ENCODE measurements at regions not wholly inside any gene's neighbourhood (a gene's known extent, or its start where the extent isn't known, plus 50 kb on each side); places are given as distances from the start of the nearest gene placed in this dataset.

DNA sequence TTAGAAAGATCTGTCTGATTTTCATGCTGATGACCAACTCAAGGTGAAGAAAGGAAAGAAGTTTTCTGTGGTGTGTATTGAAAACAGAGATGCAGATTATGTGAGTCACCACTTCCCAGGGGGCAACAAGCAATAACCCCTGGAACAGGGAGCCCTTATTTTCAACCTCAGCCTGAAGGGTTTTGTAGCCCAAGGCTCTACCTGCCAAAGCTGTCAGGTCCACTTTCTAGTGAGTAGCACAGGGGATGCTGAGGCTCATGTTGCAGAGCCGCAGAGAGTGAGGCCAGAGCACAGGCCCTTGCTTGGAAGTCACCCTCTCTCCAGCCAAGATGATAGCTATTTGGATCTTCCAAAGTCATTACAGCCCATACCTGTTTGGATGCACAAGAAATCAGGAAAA lies 152.2 kb upstream of the SLC24A5 start:
- Histone ChIP-seq H3K36me3 (no peaks in the 10 kb centered on the region), H3K27ac (no peak overlapping the region), H3K9me3 (no peaks in the 10 kb centered on the region), H3K4me1 (no peaks in the 10 kb centered on the region), H3K4me3 (no peak overlapping the region), H3K27me3 (no peaks in the 10 kb centered on the region)
- TF ChIP-seq POLR2AphosphoS5 (IDR thresholded peaks at IDR 0.05), result no peak
- TF ChIP-seq, protein P1, sequence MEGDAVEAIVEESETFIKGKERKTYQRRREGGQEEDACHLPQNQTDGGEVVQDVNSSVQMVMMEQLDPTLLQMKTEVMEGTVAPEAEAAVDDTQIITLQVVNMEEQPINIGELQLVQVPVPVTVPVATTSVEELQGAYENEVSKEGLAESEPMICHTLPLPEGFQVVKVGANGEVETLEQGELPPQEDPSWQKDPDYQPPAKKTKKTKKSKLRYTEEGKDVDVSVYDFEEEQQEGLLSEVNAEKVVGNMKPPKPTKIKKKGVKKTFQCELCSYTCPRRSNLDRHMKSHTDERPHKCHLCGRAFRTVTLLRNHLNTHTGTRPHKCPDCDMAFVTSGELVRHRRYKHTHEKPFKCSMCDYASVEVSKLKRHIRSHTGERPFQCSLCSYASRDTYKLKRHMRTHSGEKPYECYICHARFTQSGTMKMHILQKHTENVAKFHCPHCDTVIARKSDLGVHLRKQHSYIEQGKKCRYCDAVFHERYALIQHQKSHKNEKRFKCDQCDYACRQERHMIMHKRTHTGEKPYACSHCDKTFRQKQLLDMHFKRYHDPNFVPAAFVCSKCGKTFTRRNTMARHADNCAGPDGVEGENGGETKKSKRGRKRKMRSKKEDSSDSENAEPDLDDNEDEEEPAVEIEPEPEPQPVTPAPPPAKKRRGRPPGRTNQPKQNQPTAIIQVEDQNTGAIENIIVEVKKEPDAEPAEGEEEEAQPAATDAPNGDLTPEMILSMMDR (IDR thresholded peaks at IDR 0.05), result no peak
- ATAC-seq, result no peak
- no CpG with 5 or more reads among the region's 1 CpG for WGBS, 2 donors (ENCODE audit: low coverage in 1 of 2)

DNA sequence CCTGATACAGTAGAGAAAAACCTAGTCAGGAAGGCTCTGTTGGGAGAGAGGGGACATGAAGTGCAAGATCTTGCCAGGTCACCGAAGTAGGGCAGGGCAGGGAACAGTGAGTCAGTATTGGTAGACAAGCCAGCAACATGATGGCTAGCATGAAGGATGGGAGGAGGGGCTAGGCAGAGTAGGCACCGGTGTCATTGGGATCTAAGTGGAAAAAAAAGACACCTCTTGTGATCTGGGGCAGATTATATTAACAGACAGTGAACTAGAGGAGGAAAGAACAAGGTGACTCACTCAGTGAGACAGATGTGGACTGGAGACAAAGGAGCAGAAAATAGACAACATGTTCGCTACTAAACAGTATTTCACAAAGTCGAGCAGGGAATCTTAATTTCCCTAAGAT lies 149.2 kb upstream of the SLC24A5 start:
- WGBS, 2 donors (ENCODE audit: low coverage in 1 of 2), result 84 to 93% methylated on average over 4 of the region's 4 CpGs
- H3K27ac ChIP-seq, result no peak overlapping the region
- no peaks in the 10 kb centered on the region for H3K4me1 ChIP-seq
- no peaks in the 10 kb centered on the region for H3K36me3 ChIP-seq
- TF ChIP-seq POLR2AphosphoS5 (IDR thresholded peaks at IDR 0.05) (no peak), EP300 (IDR thresholded peaks at IDR 0.05) (no peak), POLR2A (IDR thresholded peaks at IDR 0.05) (no peak)
- TF ChIP-seq, protein P1 (IDR thresholded peaks at IDR 0.05), result no peak
- no peak overlapping the region for H3K4me3 ChIP-seq
- H3K9me3 ChIP-seq, result no peaks in the 10 kb centered on the region
- ATAC-seq, result no peak
- H3K27me3 ChIP-seq, result no peaks in the 10 kb centered on the region

DNA sequence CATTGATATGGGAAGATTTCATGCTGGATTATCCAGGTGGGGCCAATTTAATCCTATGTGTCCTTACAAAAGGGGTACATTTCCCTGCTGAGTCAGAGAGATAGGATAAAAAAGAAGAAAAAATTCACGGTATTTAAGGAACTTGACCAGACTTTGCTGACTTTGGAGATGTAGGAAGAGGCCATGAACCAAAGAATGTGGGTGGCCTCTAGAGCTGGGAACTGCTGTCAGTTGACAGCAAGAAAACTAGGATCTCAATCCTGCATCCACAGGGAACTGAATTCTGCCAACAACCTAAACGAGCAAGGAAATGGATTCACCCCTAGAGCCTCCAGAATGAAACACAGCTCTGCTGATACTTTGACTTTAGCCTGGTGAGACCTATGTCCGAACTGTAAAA lies 148.1 kb upstream of the SLC24A5 start:
- 79 to 86% methylated on average over 1 to 3 of the region's 3 CpGs for WGBS, 2 donors (ENCODE audit: low coverage in 1 of 2)
- ATAC-seq, result no peak
- Histone ChIP-seq H3K27me3 (no peaks in the 10 kb centered on the region), H3K4me1 (no peaks in the 10 kb centered on the region), H3K36me3 (no peaks in the 10 kb centered on the region), H3K9me3 (no peaks in the 10 kb centered on the region), H3K4me3 (no peak overlapping the region), H3K27ac (no peak overlapping the region)
- TF ChIP-seq POLR2AphosphoS5 (IDR thresholded peaks at IDR 0.05), result no peak
- no peak for TF ChIP-seq EP300 (IDR thresholded peaks at IDR 0.05)
- TF ChIP-seq, protein P1 (IDR thresholded peaks at IDR 0.05), result no peak
- no peak for TF ChIP-seq POLR2A (IDR thresholded peaks at IDR 0.05)

DNA sequence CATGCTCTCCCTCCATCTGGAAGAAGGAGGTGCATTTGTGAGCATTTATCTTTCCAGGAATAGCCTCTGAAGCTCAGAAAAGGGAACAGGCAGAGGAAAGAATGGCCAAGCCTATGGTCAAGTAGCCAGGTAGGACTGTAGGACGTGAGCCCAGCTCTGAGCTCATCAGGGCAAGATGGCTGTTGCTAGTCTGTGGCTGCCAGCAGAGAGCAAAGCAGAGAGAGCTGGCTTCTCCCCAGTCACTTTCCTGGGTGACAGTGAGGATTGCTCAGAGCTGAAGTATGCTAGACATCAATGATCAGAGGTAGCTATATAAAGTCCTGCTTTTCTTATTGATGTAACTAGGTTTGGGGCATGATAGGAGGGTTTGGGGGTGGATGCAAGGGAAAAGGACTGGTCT lies 146.1 kb upstream of the SLC24A5 start:
- 20% methylated on average over 1 of the region's 1 CpG; no CpG with 5 or more reads in 1 of the 2 donors for WGBS, 2 donors (ENCODE audit: low coverage in 1 of 2)

DNA sequence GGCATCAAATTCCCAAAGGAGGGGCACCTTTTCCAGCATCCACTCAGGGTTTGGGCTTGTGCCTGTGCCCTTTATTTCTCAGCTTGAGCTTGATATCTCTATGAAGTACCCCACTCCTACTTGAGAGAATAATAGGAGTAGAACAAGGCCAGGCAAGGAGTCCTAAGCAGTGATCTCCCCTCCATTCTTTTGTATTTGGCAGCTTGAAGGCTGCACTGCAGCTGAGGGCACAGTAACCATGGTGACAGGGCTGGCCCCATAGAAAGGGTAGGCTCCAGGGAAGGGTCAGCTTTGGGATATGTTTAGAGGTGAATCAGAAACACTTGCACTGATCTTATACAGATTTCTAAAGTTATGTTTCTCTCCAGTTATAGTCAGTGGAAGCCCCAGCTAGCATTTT lies 145.4 kb upstream of the SLC24A5 start:
- Histone ChIP-seq H3K9me3 (no peaks in the 10 kb centered on the region), H3K27me3 (no peaks in the 10 kb centered on the region), H3K4me1 (no peaks in the 10 kb centered on the region), H3K27ac (no peak overlapping the region), H3K4me3 (no peak overlapping the region), H3K36me3 (no peaks in the 10 kb centered on the region)
- no peak for ATAC-seq
- TF ChIP-seq POLR2AphosphoS5 (IDR thresholded peaks at IDR 0.05) (no peak), POLR2A (IDR thresholded peaks at IDR 0.05) (no peak), EP300 (IDR thresholded peaks at IDR 0.05) (no peak)
- TF ChIP-seq, protein P1 (IDR thresholded peaks at IDR 0.05), result no peak

More for the DNA sequence above, 146.1 kb upstream of the SLC24A5 start:
- no peaks in the 10 kb centered on the region for H3K4me1 ChIP-seq
- no peak overlapping the region for H3K27ac ChIP-seq
- H3K4me3 ChIP-seq, result no peak overlapping the region
- TF ChIP-seq POLR2AphosphoS5 (IDR thresholded peaks at IDR 0.05), result no peak
- TF ChIP-seq, protein P1 (IDR thresholded peaks at IDR 0.05), result no peak
- TF ChIP-seq POLR2A (IDR thresholded peaks at IDR 0.05), result no peak
- no peak for TF ChIP-seq EP300 (IDR thresholded peaks at IDR 0.05)
- no peaks in the 10 kb centered on the region for H3K9me3 ChIP-seq
- H3K36me3 ChIP-seq, result no peaks in the 10 kb centered on the region
- no peaks in the 10 kb centered on the region for H3K27me3 ChIP-seq
- no peak for ATAC-seq
